SK-N-MC (cell line): ENCODE measurements at regions not wholly inside any gene's neighbourhood (a gene's known extent, or its start where the extent isn't known, plus 50 kb on each side); places are given as distances from the start of the nearest gene placed in this dataset.

Experiments used
- EZH2 ChIP-seq: fragments of 200-600 bp; sonication (generic); IDR thresholded peaks from one replicate; pipeline ENCODE4 v1.6.1; 2017; ENCODE audit warnings: antibody characterized with exemption
- FOXP2 ChIP-seq: optimal IDR thresholded peaks from 2 replicates; pipeline ENCODE3; 2011; ENCODE audit warnings: mild to moderate bottlenecking, moderate library complexity; ENCODE audit not compliant: insufficient read depth; ENCODE audit errors: extremely low read length, control extremely low read depth
- POLR2AphosphoS5 ChIP-seq: IDR thresholded peaks from 2 replicates; pipeline ENCODE4 v1.6.1; 2012; ENCODE audit warnings: mild to moderate bottlenecking, low read depth, low read length, borderline replicate concordance

DNA sequence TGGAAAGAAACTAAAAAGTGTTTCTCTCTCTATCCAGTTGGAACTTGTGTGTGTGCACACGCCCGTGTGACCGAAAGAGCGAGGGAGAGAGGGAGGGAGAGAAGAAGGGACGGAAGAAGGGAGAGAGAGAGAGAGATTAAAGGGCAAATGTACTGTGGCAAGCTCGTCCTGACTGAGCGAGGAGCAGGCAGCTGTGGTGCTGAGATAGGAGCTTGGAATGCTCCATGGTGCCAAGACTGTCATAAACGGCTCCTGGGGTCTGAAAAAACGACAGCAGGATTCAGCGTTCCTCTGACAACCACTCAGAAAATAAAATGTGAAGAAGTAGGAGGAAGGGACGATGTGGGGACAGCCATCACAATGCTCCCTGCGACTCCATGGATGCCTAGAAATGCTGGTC is 276.0 kb downstream of the SV2B start:
- TF ChIP-seq POLR2AphosphoS5 (no peak), EZH2 (no peak), FOXP2 (no peak)
